ENCODE measurements at regions not wholly inside any gene's neighbourhood (a gene's known extent, or its start where the extent isn't known, plus 50 kb on each side); places are given as distances from the start of the nearest gene placed in this dataset.

GRCh38 chr18:75563150-75563549 is 135.6 kb upstream of the SMIM21 start:
- no peak for TF ChIP-seq CTCF (IDR thresholded peaks at IDR 0.05; ENCODE audit: unreplicated experiment)
- Mint-ChIP-seq H3K36me3 (ENCODE audit: low read depth, unreplicated experiment) (no peaks in the 10 kb centered on the region), H3K27me3 (ENCODE audit: unreplicated experiment) (peaks cover 1% of the 10 kb centered on the region), H3K4me1 (ENCODE audit: unreplicated experiment) (no peaks in the 10 kb centered on the region), H3K27ac (ENCODE audit: unreplicated experiment) (no peak overlapping the region), H3K9me3 (ENCODE audit: unreplicated experiment) (no peaks in the 10 kb centered on the region), H3K4me3 (ENCODE audit: unreplicated experiment) (no peak overlapping the region)
- DNase-seq (ENCODE audit: low spot score): no peak

GRCh38 chr18:75562216-75562615 is 134.7 kb upstream of the SMIM21 start:
- no peak for DNase-seq (ENCODE audit: low spot score)
- no peak overlapping the region for H3K4me3 Mint-ChIP-seq (ENCODE audit: unreplicated experiment)
- H3K36me3 Mint-ChIP-seq (ENCODE audit: low read depth, unreplicated experiment): no peaks in the 10 kb centered on the region
- no peaks in the 10 kb centered on the region for H3K9me3 Mint-ChIP-seq (ENCODE audit: unreplicated experiment)
- peaks cover 1% of the 10 kb centered on the region for H3K27me3 Mint-ChIP-seq (ENCODE audit: unreplicated experiment)
- no peak for TF ChIP-seq CTCF (IDR thresholded peaks at IDR 0.05; ENCODE audit: unreplicated experiment)
- H3K4me1 Mint-ChIP-seq (ENCODE audit: unreplicated experiment): no peaks in the 10 kb centered on the region
- H3K27ac Mint-ChIP-seq (ENCODE audit: unreplicated experiment): no peak overlapping the region

- no peak for DNase-seq (ENCODE audit: low spot score)
- no peak for TF ChIP-seq CTCF (IDR thresholded peaks at IDR 0.05; ENCODE audit: unreplicated experiment)
- H3K4me3 Mint-ChIP-seq (ENCODE audit: unreplicated experiment): no peak overlapping the region
- no peaks in the 10 kb centered on the region for H3K36me3 Mint-ChIP-seq (ENCODE audit: low read depth, unreplicated experiment)
- H3K27me3 Mint-ChIP-seq (ENCODE audit: unreplicated experiment): peaks cover 1% of the 10 kb centered on the region
- no peaks in the 10 kb centered on the region for H3K4me1 Mint-ChIP-seq (ENCODE audit: unreplicated experiment)
- no peaks in the 10 kb centered on the region for H3K9me3 Mint-ChIP-seq (ENCODE audit: unreplicated experiment)
- no peak overlapping the region for H3K27ac Mint-ChIP-seq (ENCODE audit: unreplicated experiment)
Observed at GRCh38 chr18:75558790-75559189, 131.3 kb upstream of the SMIM21 start.

- no peaks in the 10 kb centered on the region for H3K9me3 Mint-ChIP-seq (ENCODE audit: unreplicated experiment)
- H3K27ac Mint-ChIP-seq (ENCODE audit: unreplicated experiment): no peak overlapping the region
- no peaks in the 10 kb centered on the region for H3K4me1 Mint-ChIP-seq (ENCODE audit: unreplicated experiment)
- no peaks in the 10 kb centered on the region for H3K27me3 Mint-ChIP-seq (ENCODE audit: unreplicated experiment)
- H3K36me3 Mint-ChIP-seq (ENCODE audit: low read depth, unreplicated experiment): no peaks in the 10 kb centered on the region
- DNase-seq (ENCODE audit: low spot score): no peak
- H3K4me3 Mint-ChIP-seq (ENCODE audit: unreplicated experiment): no peak overlapping the region
- no peak for TF ChIP-seq CTCF (IDR thresholded peaks at IDR 0.05; ENCODE audit: unreplicated experiment)
Observed at GRCh38 chr18:75556841-75557240, 129.3 kb upstream of the SMIM21 start.

- H3K4me3 Mint-ChIP-seq (ENCODE audit: unreplicated experiment): no peak overlapping the region
- no peaks in the 10 kb centered on the region for H3K36me3 Mint-ChIP-seq (ENCODE audit: low read depth, unreplicated experiment)
- no peak overlapping the region for H3K27ac Mint-ChIP-seq (ENCODE audit: unreplicated experiment)
- no peaks in the 10 kb centered on the region for H3K27me3 Mint-ChIP-seq (ENCODE audit: unreplicated experiment)
- H3K9me3 Mint-ChIP-seq (ENCODE audit: unreplicated experiment): no peaks in the 10 kb centered on the region
- TF ChIP-seq CTCF (IDR thresholded peaks at IDR 0.05; ENCODE audit: unreplicated experiment): no peak
- no peak for DNase-seq (ENCODE audit: low spot score)
- no peaks in the 10 kb centered on the region for H3K4me1 Mint-ChIP-seq (ENCODE audit: unreplicated experiment)
Observed at GRCh38 chr18:75554644-75555185, 127.2 kb upstream of the SMIM21 start.

All from endothelial cell (in vitro differentiated cells).